ENCODE measurements at regions not wholly inside any gene's neighbourhood (a gene's known extent, or its start where the extent isn't known, plus 50 kb on each side); places are given as distances from the start of the nearest gene placed in this dataset.

DNA sequence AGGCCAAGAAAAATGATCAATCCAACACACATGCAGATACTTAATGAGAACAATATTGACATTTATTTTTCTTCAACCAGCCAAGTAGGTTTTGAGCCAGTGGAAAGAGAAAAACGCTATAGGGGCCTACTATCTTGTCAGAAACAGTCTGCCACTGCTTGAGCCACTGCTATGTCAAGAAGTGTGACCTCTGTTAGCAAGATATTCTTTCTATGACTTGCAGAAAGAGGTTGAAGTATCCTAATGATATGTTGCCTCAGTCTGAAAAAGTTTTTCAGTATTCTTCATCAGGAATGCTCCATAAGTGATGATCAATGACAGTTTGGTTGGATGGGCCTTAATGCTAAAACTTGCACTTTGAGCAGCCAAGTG, 328.4 kb upstream of the KCND2 start:
- RAD21 ChIA-PET (ENCODE audit: unreplicated experiment) = no interaction called here
- DNase-seq (ENCODE audit: low read depth, low spot score) = no peak
- no peaks in the 10 kb centered on the region for H3K27me3 ChIP-seq (replicated peaks in 1 of 2; ENCODE audit: control insufficient read depth in 2 of 2, insufficient read depth in 2 of 2, low read length in 1 of 2)
- ATAC-seq = no peak
- in situ Hi-C loops (cut with MboI) = loop anchor here (10.0 kb wide), 1 partner anchor 780 kb away; no protein-coding TSS in a partner anchor
- CTCF ChIA-PET = interaction anchor here (1.1 kb wide), 1 partner anchor 9 kb away, joined by 3 read pairs; no protein-coding TSS in a partner anchor
- intact Hi-C loops (cut with micrococcal nuclease; ENCODE audit: unreplicated experiment) = no loop called here
- BruUV-seq (replicated peaks) = no TSS peak
- POLR2A ChIA-PET = no interaction called here
- no peak overlapping the region for H2AFZ ChIP-seq (ENCODE audit: control insufficient read depth, low read depth, low read length)
- no peaks in the 10 kb centered on the region for H3K79me2 ChIP-seq (ENCODE audit: control insufficient read depth, insufficient read depth, low read length)
- FAIRE-seq = no peak
- H3K9me3 ChIP-seq (replicated peaks; ENCODE audit: control insufficient read depth, insufficient read depth, low read length) = no peaks in the 10 kb centered on the region
- SMC1A ChIA-PET (ENCODE audit: uncharacterized antibody, unreplicated experiment) = interaction anchor here (1.0 kb wide), 1 partner anchor 9 kb away, joined by 3 read pairs; no protein-coding TSS in a partner anchor
- no peak overlapping the region for H3K9ac ChIP-seq (ENCODE audit: control insufficient read depth, insufficient read depth, low read length)
- no peaks in the 10 kb centered on the region for H4K20me1 ChIP-seq (ENCODE audit: control insufficient read depth, insufficient read depth)
- H3K4me3 ChIP-seq = no peak overlapping the region
- H3K4me2 ChIP-seq (ENCODE audit: control insufficient read depth, insufficient read depth) = no peak overlapping the region
- no peaks in the 10 kb centered on the region for H3K36me3 ChIP-seq (ENCODE audit: control insufficient read depth in 2 of 2, insufficient read depth in 2 of 2, low read length in 1 of 2)
- H3K27ac ChIP-seq (ENCODE audit: control insufficient read depth, insufficient read depth) = no peak overlapping the region
- H3K4me1 ChIP-seq (ENCODE audit: control insufficient read depth, insufficient read depth, low read length) = no peaks in the 10 kb centered on the region
- TF ChIP-seq BHLHE40 (IDR thresholded peaks at IDR 0.05; ENCODE audit: borderline replicate concordance in 1 of 2, low read depth in 2 of 2, low read length in 1 of 2) (no peak), CBX5 (IDR thresholded peaks at IDR 0.05; ENCODE audit: low read depth) (no peak), SMC3 (IDR thresholded peaks at IDR 0.05; ENCODE audit: borderline replicate concordance, low read length) (no peak), NFIC (IDR thresholded peaks at IDR 0.05; ENCODE audit: low read depth, low read length) (no peak), TCF3 (IDR thresholded peaks at IDR 0.05; ENCODE audit: borderline replicate concordance, insufficient read depth, low read depth, low read length) (no peak), ZNF274 (IDR thresholded peaks at IDR 0.05; ENCODE audit: insufficient read depth, insufficient read length) (no peak), ZNF217 (IDR thresholded peaks at IDR 0.05) (no peak), MTA3 (IDR thresholded peaks at IDR 0.05; ENCODE audit: borderline replicate concordance, low read length) (no peak), SRF (IDR thresholded peaks at IDR 0.05; ENCODE audit: low read depth in 2 of 2, low read length in 2 of 2) (no peak), SIX5 (IDR thresholded peaks at IDR 0.05; ENCODE audit: low read depth, low read length, severe bottlenecking) (no peak), POLR2A (IDR thresholded peaks at IDR 0.05; ENCODE audit: low read depth, low read length) (no peak), MYB (IDR thresholded peaks at IDR 0.05; ENCODE audit: borderline replicate concordance, low read depth, low read length) (no peak), SMARCA5 (IDR thresholded peaks at IDR 0.05) (no peak), LARP7 (IDR thresholded peaks at IDR 0.05) (no peak), TARDBP (IDR thresholded peaks at IDR 0.05; ENCODE audit: borderline replicate concordance) (no peak), EED (IDR thresholded peaks at IDR 0.05; ENCODE audit: low read depth) (no peak), CHD4 (IDR thresholded peaks at IDR 0.05) (no peak)
- TF ChIP-seq, protein P1, sequence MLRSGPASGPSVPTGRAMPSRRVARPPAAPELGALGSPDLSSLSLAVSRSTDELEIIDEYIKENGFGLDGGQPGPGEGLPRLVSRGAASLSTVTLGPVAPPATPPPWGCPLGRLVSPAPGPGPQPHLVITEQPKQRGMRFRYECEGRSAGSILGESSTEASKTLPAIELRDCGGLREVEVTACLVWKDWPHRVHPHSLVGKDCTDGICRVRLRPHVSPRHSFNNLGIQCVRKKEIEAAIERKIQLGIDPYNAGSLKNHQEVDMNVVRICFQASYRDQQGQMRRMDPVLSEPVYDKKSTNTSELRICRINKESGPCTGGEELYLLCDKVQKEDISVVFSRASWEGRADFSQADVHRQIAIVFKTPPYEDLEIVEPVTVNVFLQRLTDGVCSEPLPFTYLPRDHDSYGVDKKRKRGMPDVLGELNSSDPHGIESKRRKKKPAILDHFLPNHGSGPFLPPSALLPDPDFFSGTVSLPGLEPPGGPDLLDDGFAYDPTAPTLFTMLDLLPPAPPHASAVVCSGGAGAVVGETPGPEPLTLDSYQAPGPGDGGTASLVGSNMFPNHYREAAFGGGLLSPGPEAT (IDR thresholded peaks at IDR 0.05; ENCODE audit: low read depth) = no peak
- TF ChIP-seq, protein P2, sequence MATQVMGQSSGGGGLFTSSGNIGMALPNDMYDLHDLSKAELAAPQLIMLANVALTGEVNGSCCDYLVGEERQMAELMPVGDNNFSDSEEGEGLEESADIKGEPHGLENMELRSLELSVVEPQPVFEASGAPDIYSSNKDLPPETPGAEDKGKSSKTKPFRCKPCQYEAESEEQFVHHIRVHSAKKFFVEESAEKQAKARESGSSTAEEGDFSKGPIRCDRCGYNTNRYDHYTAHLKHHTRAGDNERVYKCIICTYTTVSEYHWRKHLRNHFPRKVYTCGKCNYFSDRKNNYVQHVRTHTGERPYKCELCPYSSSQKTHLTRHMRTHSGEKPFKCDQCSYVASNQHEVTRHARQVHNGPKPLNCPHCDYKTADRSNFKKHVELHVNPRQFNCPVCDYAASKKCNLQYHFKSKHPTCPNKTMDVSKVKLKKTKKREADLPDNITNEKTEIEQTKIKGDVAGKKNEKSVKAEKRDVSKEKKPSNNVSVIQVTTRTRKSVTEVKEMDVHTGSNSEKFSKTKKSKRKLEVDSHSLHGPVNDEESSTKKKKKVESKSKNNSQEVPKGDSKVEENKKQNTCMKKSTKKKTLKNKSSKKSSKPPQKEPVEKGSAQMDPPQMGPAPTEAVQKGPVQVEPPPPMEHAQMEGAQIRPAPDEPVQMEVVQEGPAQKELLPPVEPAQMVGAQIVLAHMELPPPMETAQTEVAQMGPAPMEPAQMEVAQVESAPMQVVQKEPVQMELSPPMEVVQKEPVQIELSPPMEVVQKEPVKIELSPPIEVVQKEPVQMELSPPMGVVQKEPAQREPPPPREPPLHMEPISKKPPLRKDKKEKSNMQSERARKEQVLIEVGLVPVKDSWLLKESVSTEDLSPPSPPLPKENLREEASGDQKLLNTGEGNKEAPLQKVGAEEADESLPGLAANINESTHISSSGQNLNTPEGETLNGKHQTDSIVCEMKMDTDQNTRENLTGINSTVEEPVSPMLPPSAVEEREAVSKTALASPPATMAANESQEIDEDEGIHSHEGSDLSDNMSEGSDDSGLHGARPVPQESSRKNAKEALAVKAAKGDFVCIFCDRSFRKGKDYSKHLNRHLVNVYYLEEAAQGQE (IDR thresholded peaks at IDR 0.05; ENCODE audit: low read depth, low read length) = no peak
- TF ChIP-seq, protein P3, sequence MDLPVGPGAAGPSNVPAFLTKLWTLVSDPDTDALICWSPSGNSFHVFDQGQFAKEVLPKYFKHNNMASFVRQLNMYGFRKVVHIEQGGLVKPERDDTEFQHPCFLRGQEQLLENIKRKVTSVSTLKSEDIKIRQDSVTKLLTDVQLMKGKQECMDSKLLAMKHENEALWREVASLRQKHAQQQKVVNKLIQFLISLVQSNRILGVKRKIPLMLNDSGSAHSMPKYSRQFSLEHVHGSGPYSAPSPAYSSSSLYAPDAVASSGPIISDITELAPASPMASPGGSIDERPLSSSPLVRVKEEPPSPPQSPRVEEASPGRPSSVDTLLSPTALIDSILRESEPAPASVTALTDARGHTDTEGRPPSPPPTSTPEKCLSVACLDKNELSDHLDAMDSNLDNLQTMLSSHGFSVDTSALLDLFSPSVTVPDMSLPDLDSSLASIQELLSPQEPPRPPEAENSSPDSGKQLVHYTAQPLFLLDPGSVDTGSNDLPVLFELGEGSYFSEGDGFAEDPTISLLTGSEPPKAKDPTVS (IDR thresholded peaks at IDR 0.05; ENCODE audit: low read depth, low read length) = no peak
- 8% methylated on average over 1 of the region's 1 CpG for WGBS (ENCODE audit: insufficient coverage, insufficient replicate concordance, low lambda C conversion rate, missing lambda C conversion rate)
